ENCODE measurements at regions not wholly inside any gene's neighbourhood (a gene's known extent, or its start where the extent isn't known, plus 50 kb on each side); places are given as distances from the start of the nearest gene placed in this dataset.

DNA sequence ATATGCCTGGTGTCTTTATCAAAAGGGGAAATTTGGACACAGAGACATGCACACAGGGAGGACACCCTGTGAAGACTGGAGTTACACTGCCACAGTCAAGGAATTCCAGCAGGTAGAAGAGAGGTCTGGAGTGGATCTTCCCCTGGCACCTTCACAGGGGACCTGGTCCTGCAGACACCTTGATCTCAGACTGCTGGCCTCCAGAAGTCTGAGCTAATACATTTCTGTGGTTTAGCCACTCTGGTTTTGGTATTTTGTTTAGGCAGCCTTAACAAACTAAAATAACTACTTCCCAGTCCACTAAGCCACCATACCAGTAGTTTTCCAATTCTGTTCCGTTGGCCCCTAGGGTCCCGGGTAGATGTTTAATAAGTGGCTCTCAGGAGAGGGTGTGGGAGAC, 164.7 kb downstream of the SETD4 start:
- DNase-seq = no peak

DNA sequence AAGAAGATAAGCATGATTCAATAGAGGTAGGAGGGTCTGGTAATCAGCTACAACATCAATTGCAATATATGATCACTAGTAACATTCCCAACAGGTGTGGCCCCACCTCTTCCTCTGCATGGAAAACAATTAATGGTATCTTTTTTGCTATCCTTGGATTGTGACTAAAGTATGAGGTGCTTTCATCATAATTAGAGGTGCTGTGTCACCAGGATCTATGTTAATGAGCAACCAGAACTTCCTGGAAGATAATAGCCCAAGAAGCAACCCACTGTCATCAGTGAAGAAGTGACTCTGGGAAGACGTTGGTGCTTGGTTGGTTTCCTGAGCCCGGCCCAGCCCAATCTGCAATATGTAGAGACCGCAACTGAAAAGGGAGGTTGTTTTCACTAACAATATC, 167.2 kb downstream of the SETD4 start:
- no peak for DNase-seq

DNA sequence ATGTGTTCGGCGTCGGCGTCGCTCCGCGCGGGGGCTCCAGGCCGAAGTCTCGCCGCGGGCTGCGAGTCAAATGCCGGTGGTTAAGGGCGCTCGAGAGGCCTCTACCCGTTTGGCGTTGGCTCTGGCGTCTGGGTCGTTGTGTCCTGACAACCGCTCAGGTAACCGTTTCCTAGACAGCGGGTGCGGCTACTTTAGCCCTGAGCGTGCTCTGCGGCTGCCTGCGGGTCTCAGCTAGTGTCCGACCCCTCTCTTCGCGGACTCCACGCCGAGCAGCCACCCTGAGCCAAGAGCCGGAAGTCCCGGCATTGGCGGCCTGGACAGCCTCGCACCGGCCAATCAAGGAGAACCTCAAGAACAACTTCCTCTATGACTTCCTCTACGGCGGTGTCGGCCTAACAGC, 173.4 kb downstream of the SETD4 start:
- DNase-seq = no peak

DNA sequence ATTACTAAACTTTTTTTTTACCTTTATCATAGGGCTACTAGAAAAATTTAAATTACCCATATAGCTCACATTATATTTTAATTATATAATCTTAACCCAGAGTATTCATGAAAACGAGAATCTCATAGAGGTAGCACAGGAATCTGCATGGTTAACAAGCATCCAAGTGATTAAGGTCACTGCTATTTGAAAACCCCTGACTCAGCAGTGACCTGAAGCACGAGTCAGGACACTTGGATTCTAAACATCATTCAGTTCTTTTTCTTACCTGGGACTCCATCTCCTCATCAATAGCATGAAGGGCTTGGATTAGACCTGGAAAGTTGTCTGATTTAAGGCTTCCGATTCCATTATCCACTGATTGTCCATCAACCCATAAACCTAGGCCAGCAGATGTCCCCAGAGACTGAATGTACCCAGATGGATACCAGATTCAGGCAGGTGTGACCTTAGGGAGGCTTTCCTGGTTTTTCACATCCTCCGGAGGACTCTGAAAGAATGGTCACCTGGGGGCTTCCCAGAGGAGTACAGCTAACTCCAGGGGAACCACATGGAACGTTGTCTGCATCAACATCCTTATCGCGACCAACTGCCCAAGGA, 174.3 kb downstream of the SETD4 start:
- DNase-seq = no peak

DNA sequence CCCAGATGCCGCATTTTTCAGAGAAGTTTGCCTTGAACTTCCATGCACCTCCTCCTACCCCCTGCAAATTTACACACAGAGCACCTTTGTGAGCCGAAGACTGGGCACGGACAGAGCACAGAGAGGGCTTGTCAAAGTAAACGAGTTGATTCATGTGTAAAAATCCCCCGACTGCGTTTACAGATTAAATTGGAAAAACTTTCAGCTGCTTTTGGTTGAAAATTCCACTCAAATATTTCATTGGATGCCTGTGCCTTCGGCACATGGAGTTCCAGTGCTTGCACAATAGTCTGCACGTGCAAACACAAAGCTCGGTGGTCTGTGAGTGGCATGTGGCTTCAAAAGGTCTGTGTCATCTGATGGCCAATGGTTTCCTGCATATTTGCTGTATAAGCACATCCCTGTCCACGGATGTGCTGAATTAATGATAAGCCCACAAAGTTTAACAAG, 177.5 kb downstream of the SETD4 start:
- no peak for DNase-seq

DNA sequence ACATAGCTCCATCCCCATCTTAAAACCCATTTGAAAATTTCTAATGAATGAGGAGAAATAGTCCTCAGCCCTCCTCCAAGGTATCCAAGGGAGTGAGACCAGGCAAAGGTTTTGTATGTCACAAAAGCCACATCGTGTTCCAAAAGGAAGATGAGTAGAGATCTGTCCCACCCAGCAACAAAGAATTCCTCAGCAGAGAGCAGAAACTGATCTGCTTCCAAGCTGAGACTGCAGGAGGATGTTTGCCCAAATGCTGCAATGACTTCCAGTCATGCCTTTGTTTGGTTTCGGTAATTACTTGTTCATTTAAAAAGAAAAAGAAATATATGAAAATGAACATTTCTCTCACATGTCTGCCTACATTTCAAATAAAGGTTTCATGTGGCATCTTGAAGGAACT, 186.9 kb downstream of the SETD4 start:
- DNase-seq = no peak

DNA sequence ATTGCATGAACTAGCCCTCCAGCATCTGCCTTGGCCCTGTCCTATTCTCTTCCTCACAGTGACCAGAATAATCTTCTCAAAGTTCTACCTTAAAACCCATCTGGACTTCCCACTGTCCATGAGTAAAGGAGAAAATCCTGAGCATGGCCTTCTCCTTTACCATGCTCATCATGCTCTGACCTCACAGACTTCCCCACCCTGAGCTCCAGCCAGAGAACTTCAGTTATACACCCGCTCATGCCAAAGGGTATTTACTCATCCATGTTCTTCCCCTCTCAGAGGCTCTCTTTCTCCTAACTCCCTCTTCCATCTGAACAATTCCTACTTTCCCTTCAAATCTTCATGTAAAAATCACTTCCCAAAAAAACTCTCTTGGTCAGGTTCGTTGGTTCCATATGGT, 188.4 kb downstream of the SETD4 start:
- no peak for DNase-seq

DNA sequence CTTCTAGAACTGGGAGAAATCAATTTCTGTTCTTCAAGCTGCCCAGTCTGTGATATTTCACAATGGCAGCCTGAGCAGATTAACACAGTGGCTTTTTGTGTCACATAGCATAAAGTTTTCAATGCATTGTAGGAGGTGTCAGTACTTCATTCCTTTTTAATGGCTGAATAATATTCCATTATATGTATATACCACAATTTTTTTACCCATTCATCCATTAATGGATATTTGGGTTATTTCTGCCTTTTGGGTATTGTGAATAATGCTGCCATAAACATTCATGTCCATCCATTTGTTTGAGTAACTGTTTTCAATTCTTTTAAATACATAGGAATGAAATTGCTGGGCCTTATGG, 191.5 kb downstream of the SETD4 start:
- no peak for DNase-seq

DNA sequence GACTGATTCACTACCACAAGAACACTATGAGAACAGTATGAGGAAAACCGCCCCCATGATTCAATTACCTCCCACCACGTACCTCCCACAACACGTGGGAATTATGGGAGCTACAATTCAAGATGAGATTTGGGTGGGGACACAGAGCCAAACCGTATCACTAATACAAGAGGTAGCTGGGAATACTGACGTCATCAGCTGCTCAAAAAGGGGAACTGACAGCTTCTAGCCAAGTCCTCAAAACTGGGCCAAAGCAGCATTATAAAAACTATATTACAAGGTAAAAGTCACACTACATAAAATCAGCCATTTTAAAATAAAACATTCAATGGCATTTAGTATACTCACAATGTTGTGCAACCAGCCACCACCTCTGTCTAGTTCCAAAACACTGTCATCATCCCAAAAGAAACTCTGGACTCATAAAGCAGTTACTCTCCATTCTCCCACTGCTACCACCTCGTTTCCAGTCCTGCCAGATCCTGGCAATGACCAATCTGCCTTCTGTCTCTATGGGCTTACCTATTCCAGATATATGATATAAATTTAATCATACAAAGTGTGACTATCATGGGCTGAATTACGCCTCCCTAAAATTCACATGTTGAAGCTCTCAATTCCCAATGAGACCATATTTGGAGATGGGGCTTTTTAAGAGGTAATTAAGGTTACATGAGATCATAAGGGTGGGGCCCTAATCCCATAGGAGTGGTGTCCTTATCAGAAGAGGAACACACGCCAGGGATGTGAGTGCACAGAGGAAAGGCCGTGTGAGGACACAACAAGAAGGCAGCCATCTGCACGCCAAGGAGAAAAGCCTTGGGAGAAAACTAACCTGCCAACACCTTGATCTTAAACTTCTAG, 192.1 kb downstream of the SETD4 start:
- DNase-seq = no peak

DNA sequence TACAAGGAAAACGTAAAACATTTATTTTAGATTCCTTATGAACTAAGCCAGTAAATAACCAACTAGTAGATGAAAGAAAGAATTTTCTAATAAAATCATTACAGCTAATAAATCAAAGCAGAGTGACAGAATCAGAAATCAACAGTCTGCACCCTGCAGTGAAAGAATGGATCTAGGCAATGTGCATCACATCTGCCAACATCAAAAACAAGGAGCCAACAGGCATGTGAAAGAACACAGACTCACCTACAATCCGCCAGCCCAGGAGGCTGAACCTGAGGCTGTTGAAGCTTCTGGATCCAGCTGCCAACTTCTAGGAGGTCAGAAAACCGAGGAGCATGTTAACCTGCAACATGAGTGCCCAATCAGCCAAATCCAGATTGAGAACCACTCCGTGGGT, 196.3 kb downstream of the SETD4 start:
- no peak for DNase-seq

DNA sequence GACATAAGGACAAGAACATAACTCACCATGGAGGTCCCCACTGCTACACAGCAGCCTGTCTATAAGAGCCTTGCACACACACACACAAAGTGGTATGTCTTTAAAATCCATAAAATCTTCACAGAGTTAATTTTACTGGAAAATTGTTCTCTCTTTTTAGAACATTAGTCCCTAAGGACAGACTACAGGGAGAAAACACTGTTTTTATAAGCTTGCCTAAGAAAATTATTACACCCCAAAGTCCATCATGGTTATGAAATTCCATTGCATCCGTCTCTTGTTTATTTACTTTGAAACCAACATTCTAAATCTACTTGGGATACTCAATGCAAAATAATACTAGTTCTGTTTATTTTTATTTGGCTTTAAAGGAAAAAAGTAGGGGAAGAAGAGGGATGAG, 197.4 kb downstream of the SETD4 start:
- DNase-seq = no peak

DNA sequence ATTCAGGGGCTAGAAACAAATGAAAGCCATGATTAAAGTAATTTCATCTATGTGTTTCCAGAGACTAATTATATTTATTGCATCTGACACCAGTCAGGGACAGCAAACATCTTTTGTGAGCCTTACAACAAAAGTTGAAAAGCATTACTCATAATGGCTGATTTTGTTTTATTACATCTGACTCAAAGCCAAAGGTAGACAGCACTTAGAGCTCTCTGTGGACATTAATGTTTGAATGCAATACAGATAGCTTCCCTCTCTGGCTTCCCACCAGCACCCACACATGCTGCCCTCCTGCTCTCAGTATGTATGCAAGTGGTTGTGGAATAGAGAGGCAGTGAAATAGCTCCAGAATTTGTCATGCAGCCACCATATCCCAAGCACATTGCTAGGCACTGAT, 198.7 kb downstream of the SETD4 start:
- DNase-seq = no peak

DNA sequence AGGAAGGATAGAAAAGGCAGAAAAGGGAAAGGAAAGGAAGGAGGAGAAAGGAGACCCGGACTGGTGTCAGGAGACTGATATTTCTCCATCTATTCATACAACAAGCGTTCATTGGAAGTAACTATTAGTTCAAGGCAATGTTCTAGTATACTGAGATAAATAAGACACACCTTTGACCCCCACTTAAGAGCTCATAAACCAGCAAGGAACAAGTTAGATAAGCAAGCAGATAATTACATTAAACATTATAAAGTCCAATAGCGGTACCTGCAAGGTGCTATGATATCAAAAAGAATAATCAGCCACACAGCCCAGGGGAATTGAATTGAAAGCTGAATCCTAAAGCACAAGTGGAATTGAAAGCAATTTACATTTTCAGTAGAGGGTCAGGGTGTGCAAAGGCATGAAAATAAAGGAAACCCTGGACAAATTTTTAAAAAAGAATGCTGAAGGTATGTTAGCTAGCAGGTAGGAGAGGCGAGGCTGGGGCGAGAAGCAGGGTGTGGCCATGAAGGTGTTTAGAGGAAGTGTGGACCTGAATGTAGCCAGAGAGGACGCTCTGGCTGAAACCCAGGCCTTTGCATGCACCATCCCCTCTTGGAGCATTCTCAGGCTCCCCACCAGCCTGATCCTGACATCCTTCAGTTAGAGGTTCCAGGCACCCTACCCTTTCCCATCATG, 200.0 kb downstream of the SETD4 start:
- DNase-seq = no peak

DNA sequence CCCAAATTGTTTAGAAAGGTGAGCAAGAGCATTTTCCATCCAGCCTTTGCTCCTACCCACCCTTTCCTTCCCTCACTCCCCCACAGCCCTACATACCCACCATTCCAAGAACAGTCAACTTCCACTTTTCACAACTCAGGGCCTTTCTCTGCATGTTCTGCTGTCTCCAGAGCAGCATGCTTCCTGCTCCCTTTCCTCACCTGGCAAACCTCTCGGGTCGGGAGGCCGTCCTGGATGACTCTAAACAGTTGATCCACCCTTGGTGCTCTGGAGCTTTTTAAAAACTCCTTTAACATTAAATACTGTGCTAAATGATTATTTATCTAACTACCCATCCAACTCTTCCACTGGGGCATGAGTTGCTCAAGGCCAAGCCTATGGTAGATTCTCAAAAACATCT, 200.6 kb downstream of the SETD4 start:
- DNase-seq = no peak

DNA sequence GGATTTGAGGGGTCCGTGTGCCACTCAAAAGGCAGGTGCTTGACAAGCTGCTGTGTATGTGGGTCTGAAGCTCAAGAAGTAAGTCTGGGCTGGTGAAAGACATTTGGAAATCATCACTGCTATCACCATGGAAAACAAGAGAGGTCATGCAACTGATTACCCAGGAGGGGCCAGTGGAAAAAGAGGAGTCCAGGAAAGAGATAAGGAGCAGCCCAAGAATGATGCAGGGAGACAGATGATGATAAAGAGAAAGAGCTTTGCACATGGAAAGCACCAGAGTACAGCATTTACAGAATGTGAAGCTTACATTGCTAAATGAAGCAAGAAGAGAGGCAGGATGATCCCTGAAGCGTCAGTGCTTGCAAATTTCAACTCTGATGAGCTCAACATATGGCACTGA, 203.2 kb downstream of the SETD4 start:
- no peak for DNase-seq

DNA sequence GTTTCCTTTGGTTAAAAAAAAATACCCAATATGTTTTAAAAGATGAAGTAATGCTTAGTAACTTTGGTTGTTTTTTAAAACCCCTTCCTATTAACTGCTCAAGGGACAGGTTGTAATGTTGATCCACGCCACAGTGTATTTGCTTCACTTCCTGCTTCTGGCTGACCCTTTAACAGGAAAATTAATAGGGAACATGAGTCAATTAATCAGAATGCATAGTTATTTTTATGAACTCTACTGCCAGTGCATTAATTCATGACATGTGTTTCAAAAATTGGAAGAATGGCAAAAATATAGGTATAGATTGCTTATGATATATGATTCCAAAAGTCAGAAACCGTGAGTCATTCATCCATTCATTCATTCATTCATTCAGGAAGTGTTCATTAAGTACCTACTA, 204.8 kb downstream of the SETD4 start:
- DNase-seq = no peak

DNA sequence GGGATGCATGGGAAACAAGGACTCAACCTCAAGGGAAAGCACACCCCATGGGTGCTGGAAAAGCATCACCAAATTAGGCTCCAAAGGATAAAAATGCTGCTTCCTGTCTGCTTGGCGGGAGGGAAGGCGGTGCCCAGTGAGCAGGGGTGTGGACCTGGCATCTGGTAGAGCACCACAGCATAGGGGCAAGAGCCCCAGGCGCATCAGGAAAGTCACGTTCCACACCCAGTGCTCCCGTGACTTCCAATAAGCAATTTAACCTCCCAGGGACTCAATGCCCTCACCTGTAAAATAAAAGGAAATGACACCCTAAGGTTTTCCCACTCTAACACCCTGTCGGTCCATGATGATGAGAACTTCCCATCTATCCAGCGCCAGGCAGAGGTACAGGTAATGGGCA, 206.0 kb downstream of the SETD4 start:
- no peak for DNase-seq

DNA sequence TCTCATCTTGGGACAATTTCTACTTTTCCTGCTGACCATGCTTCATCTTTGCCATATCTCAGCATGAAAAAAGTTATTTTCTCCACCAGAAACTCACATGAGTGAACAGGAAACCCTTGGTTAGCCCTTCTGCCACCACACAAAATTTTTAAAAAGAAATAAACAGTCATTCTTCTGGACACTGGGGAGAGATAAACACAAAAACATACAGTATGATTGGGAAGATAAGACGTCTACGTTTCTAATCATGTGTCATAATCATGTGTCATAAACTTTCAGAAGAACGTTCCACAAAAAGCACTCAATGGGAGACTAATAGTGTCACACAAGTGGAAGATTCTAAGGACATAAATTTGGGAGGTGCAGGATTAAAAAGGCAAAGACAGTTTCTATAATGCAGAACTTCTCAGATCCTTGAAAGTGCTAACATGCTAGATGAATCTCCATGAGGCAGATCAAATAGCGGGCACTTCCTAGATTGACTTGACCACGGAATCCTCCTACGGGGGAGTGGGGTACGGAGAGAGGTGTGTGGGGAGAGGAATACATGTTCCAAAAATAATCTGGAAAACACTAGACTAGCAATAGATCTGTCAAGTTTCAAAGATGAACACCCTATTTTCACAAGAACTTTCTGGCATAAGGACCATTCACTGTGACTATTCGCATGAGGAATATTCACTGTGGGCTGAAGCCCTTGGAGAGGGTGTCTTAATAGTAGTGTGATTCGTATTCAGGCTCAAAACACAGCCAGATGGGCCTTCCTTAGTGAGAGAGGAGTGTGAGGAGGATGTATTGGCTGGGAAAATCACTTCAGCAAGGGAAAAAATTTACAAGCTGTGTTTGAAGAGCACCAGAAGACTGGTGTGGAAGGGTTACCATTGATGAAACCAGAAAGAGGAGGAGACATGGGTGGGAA, 206.7 kb downstream of the SETD4 start:
- DNase-seq = no peak

DNA sequence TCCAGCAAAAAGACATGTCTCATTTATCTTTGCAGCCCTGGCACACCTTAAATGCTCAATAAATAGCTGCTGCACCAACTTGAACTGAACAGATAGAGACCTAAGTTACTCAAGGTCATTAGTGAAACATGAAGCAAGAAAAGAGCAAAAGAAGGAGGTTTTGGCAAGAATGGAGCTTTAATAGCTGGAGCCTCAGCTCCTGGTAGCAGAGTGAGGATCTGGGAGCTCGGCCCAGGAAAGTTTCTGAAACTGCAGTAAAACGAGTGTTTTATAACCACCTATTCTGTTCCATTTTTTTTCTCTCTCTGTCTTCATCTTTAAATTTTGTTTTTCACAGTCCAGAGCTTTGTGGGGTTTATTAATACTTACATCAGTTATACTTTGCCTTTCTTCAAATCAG, 207.5 kb downstream of the SETD4 start:
- DNase-seq = no peak

DNA sequence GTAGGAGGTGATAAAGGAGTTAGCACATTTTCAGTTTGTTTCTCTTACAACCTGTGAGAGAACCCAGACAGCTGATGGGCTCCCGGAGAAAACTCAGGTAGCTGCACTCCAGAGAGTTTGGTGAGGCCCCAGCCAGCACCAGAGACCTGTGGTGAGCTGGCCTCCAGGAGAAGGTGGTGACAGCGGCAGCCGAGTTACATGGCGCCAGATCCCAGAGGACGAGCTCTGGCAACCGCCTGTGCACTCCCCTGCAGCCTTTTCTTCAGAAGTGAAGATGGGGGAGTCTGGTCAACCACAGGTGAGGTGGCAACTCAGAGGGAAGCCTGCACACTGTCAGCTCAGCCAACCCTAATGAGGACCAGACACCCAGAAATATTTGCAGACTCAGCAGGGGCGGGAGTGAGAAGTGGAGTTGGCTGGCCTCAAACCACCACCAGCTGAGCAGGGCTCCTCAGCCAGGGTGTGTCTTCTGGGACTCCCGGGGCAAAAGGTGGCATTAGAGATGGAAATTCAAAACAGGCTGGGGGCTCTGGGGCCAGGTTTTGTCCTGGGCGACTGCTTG, 209.7 kb downstream of the SETD4 start:
- no peak for DNase-seq

DNA sequence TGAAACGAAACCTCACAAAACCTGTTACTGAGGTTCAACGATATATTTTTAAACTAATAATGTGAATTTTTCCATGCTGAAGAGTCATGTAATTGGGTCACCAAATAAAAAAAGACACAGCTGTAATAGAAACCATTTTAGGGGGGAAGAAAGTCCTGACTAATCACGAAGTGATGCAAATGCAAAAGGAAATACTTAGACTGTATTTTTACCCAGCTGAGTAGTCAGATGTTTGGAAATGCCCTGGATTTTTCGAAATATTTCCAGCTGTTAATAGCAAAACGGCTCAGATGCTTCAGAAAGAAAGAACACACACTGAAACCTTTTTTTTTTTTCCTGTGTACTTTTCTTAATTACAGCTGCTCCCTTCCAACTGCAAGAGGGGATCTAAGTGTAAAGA, 210.3 kb downstream of the SETD4 start:
- peak; percentile 39 for DNase-seq

DNA sequence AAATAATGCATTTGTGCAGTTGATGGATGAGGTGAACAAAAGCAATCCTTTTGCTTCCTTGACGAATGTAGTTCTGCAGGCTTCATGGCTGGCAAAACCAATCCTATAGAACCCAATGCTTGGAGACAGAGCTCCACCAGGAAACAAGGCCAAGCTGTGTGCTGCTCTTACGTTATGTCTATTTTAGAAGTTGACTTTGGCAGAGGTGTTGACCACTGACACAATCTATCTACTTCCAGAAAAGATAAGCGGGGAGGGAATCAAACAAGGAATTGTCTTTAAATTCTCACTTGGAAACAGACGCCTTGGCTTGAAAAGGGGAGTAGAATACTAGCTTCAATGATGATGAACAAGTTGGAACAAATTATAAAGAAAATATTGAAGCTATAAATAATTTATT, 211.2 kb downstream of the SETD4 start:
- DNase-seq = no peak
